GM21825 (cell line): ENCODE measurements at regions not wholly inside any gene's neighbourhood (a gene's known extent, or its start where the extent isn't known, plus 50 kb on each side); places are given as distances from the start of the nearest gene placed in this dataset.
"Not testable (repeated sequence)": the region's sequence is repeated elsewhere in the genome, so short reads cannot be mapped to it uniquely, and the experiment has no call there.

ENCODE experiments used
- ATAC-seq: cut with Tn5 transposase; IDR thresholded peaks from one replicate; pipeline ENCODE4 v1.9.1; 2021; ENCODE audit warnings: mild to moderate bottlenecking, moderate library complexity; ENCODE audit not compliant: unreplicated experiment

- no peak for ATAC-seq
Measured at GRCh38 chr6:28794175-28795002, 129.4 kb downstream of the TRIM27 start.

GRCh38 chr6:28800647-28801046 is 123.1 kb downstream of the TRIM27 start:
- not testable (repeated sequence) for ATAC-seq

GRCh38 chr6:28802417-28803336 is 121.1 kb downstream of the TRIM27 start:
- no peak for ATAC-seq

GRCh38 chr6:28803337-28803709 is 120.5 kb downstream of the TRIM27 start:
- ATAC-seq: no peak

GRCh38 chr6:28807682-28808280 is 116.0 kb downstream of the TRIM27 start:
- ATAC-seq: no peak

GRCh38 chr6:28808383-28808782 is 115.4 kb downstream of the TRIM27 start:
- ATAC-seq: no peak

GRCh38 chr6:28809947-28810658 is 113.7 kb downstream of the TRIM27 start:
- no peak for ATAC-seq

GRCh38 chr6:28810659-28811053 is 113.1 kb downstream of the TRIM27 start:
- ATAC-seq: no peak

GRCh38 chr6:28811873-28812272 is 111.9 kb downstream of the TRIM27 start:
- no peak for ATAC-seq

- no peak for ATAC-seq
Measured at GRCh38 chr6:28812778-28813569, 110.8 kb downstream of the TRIM27 start.

GRCh38 chr6:28814032-28814976 is 109.5 kb downstream of the TRIM27 start:
- ATAC-seq: no peak

GRCh38 chr6:28816339-28816908 is 107.4 kb downstream of the TRIM27 start:
- no peak for ATAC-seq

GRCh38 chr6:28816909-28817807 is 106.6 kb downstream of the TRIM27 start:
- no peak for ATAC-seq

GRCh38 chr6:28817808-28818145 is 106.0 kb downstream of the TRIM27 start:
- ATAC-seq: no peak

- ATAC-seq: no peak
Measured at GRCh38 chr6:28824793-28825731, 98.7 kb downstream of the TRIM27 start.

- no peak for ATAC-seq
Measured at GRCh38 chr6:28825732-28826293, 98.0 kb downstream of the TRIM27 start.
